PC-9 (cell line): ENCODE measurements at regions not wholly inside any gene's neighbourhood (a gene's known extent, or its start where the extent isn't known, plus 50 kb on each side); places are given as distances from the start of the nearest gene placed in this dataset.

ENCODE experiments used
- CTCF ChIP-seq: fragments of 200-600 bp; sonication (generic); conservative IDR thresholded peaks from 2 replicates; pipeline ENCODE4 v1.6.1; 2017; ENCODE audit warnings: mixed run types, antibody characterized with exemption, mild to moderate bottlenecking, moderate library complexity
- EZH2 ChIP-seq: fragments of 200-600 bp; sonication (generic); IDR thresholded peaks from 2 replicates; pipeline ENCODE4 v1.8.0; 2017; ENCODE audit warnings: antibody characterized with exemption, low read depth

- TF ChIP-seq CTCF (no peak), EZH2 (no peak)
Observed at GRCh38 chr10:28788762-28789161, 111.4 kb downstream of the BAMBI start.
